ENCODE measurements at regions not wholly inside any gene's neighbourhood (a gene's known extent, or its start where the extent isn't known, plus 50 kb on each side); places are given as distances from the start of the nearest gene placed in this dataset.

DNA sequence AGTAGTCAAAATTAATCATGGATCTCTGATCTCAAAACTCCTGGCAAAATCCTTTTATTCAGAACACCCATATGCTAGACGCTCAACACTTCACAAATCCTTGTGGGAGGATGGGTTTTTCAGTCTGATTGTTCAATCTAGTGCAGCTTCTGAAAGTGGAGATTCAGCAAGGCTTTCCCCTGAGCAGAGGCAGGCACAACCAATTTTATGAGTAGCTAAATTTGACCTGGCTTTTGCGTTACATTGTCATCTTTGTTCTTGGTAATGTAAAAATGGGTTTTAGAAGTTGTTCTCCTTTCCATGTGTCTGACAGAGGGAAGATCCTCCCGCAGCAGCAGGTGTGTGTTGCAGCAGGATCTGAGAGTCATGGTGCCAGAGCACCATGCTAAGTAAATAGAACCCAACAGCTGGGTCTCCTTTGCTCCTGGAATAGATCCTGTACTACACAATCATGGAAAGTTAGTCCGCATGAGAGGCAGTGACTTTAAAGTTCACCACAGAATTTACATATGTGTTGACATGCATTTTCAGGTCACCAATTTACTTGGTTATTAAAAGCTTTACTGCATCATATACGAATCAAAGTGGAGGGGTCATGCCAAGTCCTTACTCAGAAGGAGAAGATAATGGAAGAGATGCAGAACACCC, 70.1 kb upstream of the MEF2C start:
- H4K20me1 ChIP-seq (ENCODE audit: insufficient read depth, low read length): no peaks in the 10 kb centered on the region
- ATAC-seq (ENCODE audit: low read depth) (no peak), DNase-seq (no peak)
- H3K14ac ChIP-seq (replicated peaks; ENCODE audit: low read depth, low read length): no peak overlapping the region
- H3K9me3 ChIP-seq (ENCODE audit: control insufficient read depth, insufficient read depth, low read length): no peaks in the 10 kb centered on the region
- ChIA-PET CTCF (no interaction called here), POLR2A (ENCODE audit: unreplicated experiment) (no interaction called here)
- no peak overlapping the region for H2AFZ ChIP-seq (replicated peaks; ENCODE audit: low read length, poor library complexity)
- no TSS peak for BruUV-seq (replicated peaks)
- in situ Hi-C loops (cut with MboI; ENCODE audit: low sequenced_read_pairs) (no loop called here), dilution Hi-C loops (cut with HindIII; ENCODE audit: low sequenced_read_pairs, unreplicated experiment) (no loop called here), intact Hi-C loops (cut with micrococcal nuclease) (no loop called here)
- no peak overlapping the region for H2AK9ac ChIP-seq (replicated peaks; ENCODE audit: low read depth, low read length, poor library complexity)
- H3K4ac ChIP-seq (ENCODE audit: low read depth, low read length): no peak overlapping the region
- H3K18ac ChIP-seq (ENCODE audit: low read depth, low read length): no peak overlapping the region
- H3K9ac ChIP-seq (ENCODE audit: low read depth, low read length): no peak overlapping the region
- H3K23ac ChIP-seq (ENCODE audit: low read depth, low read length): no peak overlapping the region
- no peak overlapping the region for H3K4me2 ChIP-seq (ENCODE audit: low read depth, low read length)
- H3K9me1 ChIP-seq (ENCODE audit: insufficient read depth, low read length): no peaks in the 10 kb centered on the region
- H2BK15ac ChIP-seq (ENCODE audit: low read depth, low read length): no peak overlapping the region
- H2BK20ac ChIP-seq (ENCODE audit: low read depth, low read length): no peak overlapping the region
- H3K4me3 ChIP-seq (ENCODE audit: insufficient read depth, low read depth, low read length): no peak overlapping the region
- H3K27me3 ChIP-seq (ENCODE audit: control insufficient read depth, insufficient read depth, low read length): peaks cover 1% of the 10 kb centered on the region
- TF ChIP-seq, protein P1, sequence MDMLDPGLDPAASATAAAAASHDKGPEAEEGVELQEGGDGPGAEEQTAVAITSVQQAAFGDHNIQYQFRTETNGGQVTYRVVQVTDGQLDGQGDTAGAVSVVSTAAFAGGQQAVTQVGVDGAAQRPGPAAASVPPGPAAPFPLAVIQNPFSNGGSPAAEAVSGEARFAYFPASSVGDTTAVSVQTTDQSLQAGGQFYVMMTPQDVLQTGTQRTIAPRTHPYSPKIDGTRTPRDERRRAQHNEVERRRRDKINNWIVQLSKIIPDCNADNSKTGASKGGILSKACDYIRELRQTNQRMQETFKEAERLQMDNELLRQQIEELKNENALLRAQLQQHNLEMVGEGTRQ (IDR thresholded peaks at IDR 0.05; ENCODE audit: low read depth, low read length): no peak
- TF ChIP-seq MAFK (IDR thresholded peaks at IDR 0.05; ENCODE audit: low read depth, low read length) (no peak), RFX5 (IDR thresholded peaks at IDR 0.05; ENCODE audit: low read depth, low read length) (no peak), ELK1 (IDR thresholded peaks at IDR 0.05; ENCODE audit: borderline replicate concordance, low read depth, low read length) (no peak), BHLHE40 (IDR thresholded peaks at IDR 0.05; ENCODE audit: low read depth, low read length) (no peak), RCOR1 (IDR thresholded peaks at IDR 0.05; ENCODE audit: insufficient replicate concordance, low read length) (no peak), FOS (IDR thresholded peaks at IDR 0.05; ENCODE audit: low read depth, low read length) (no peak), MXI1 (IDR thresholded peaks at IDR 0.05; ENCODE audit: borderline replicate concordance, low read depth, low read length) (no peak), CEBPB (IDR thresholded peaks at IDR 0.05; ENCODE audit: low read depth, low read length) (no peak), NFE2L2 (IDR thresholded peaks at IDR 0.05; ENCODE audit: low read depth, low read length) (no peak), CHD1 (IDR thresholded peaks at IDR 0.05; ENCODE audit: low read depth, low read length) (no peak), SMC3 (IDR thresholded peaks at IDR 0.05; ENCODE audit: low read depth, low read length) (no peak), MAZ (IDR thresholded peaks at IDR 0.05; ENCODE audit: borderline replicate concordance, low read depth, low read length) (no peak), POLR2A (IDR thresholded peaks at IDR 0.05; ENCODE audit: low read depth, low read length) (no peak), RAD21 (IDR thresholded peaks at IDR 0.05; ENCODE audit: low read length) (no peak)
- TF ChIP-seq, protein P2, sequence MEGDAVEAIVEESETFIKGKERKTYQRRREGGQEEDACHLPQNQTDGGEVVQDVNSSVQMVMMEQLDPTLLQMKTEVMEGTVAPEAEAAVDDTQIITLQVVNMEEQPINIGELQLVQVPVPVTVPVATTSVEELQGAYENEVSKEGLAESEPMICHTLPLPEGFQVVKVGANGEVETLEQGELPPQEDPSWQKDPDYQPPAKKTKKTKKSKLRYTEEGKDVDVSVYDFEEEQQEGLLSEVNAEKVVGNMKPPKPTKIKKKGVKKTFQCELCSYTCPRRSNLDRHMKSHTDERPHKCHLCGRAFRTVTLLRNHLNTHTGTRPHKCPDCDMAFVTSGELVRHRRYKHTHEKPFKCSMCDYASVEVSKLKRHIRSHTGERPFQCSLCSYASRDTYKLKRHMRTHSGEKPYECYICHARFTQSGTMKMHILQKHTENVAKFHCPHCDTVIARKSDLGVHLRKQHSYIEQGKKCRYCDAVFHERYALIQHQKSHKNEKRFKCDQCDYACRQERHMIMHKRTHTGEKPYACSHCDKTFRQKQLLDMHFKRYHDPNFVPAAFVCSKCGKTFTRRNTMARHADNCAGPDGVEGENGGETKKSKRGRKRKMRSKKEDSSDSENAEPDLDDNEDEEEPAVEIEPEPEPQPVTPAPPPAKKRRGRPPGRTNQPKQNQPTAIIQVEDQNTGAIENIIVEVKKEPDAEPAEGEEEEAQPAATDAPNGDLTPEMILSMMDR (conservative IDR thresholded peaks at IDR 0.05; ENCODE audit: low read depth, low read length): no peak
- H2AK5ac ChIP-seq (ENCODE audit: low read depth, low read length): no peak overlapping the region
- H3K27ac ChIP-seq (ENCODE audit: insufficient read depth, low read length): no peak overlapping the region
- H3K56ac ChIP-seq (ENCODE audit: extremely low read depth, insufficient read depth, low read length): no peak overlapping the region
- H4K91ac ChIP-seq (ENCODE audit: insufficient read depth, low read depth, low read length): no peak overlapping the region
- 0 out of 2 replicates have a peak, but pooled peaks cover 3% of the 10 kb centered on the region for H3K4me1 ChIP-seq (ENCODE audit: control insufficient read depth, insufficient read depth, low read length)
- H3K36me3 ChIP-seq (ENCODE audit: control insufficient read depth, insufficient read depth, low read length): no peaks in the 10 kb centered on the region
- no peak overlapping the region for H4K5ac ChIP-seq (ENCODE audit: low read depth, low read length)
- no peaks in the 10 kb centered on the region for H3K79me1 ChIP-seq (ENCODE audit: low read depth in 1 of 2, low read length in 2 of 2)
- no peak overlapping the region for H4K8ac ChIP-seq (ENCODE audit: low read depth in 2 of 2, low read length in 2 of 2)
- 100% methylated on average over 2 of the region's 5 CpGs; no CpG with 5 or more reads in 1 of the 2 experiments for WGBS, 2 experiments (ENCODE audit: extremely low coverage in 2 of 2, insufficient read length in 1 of 2)
- H2BK5ac ChIP-seq (ENCODE audit: low read depth, low read length, poor library complexity, severe bottlenecking): no peak overlapping the region
- no peak overlapping the region for H2BK120ac ChIP-seq (ENCODE audit: low read depth, low read length)
